Astrocyte (in vitro differentiated cells and primary cell): ENCODE measurements at regions not wholly inside any gene's neighbourhood (a gene's known extent, or its start where the extent isn't known, plus 50 kb on each side); places are given as distances from the start of the nearest gene placed in this dataset.

Source experiments
- DNase-seq: peaks from one replicate; pipeline ENCODE4 v3.0.0-alpha.2; 2010; ENCODE audit warnings: low read depth
- FAIRE-seq: peaks from 2 replicates; lab custom pipeline; 2011; peaks lifted over from hg19 to GRCh38; lab: Jason Lieb, UNC
- H2AFZ ChIP-seq: 2 replicates; pipeline ENCODE4 v1.6.0; 2012; ENCODE audit warnings: low read depth, low read length, inconsistent platforms
- H3K27ac ChIP-seq: 2 replicates; pipeline ENCODE4 v1.5.1; 2011; ENCODE audit warnings: low read depth, low read length, inconsistent platforms
- H3K27me3 ChIP-seq: 2 replicates; pipeline ENCODE4 v1.6.0; 2011; ENCODE audit warnings: low read length, inconsistent platforms; ENCODE audit not compliant: insufficient read depth
- H3K36me3 ChIP-seq: 2 replicates; pipeline ENCODE4 v1.5.1; 2011; ENCODE audit warnings: low read length, inconsistent platforms; ENCODE audit not compliant: insufficient read depth
- H3K4me1 ChIP-seq: 2 replicates; pipeline ENCODE4 v1.5.1; 2011; ENCODE audit warnings: low read length, inconsistent platforms; ENCODE audit not compliant: insufficient read depth
- H3K4me2 ChIP-seq: 2 replicates; pipeline ENCODE4 v1.6.0; 2012; ENCODE audit warnings: low read length, inconsistent platforms
- H3K4me3 ChIP-seq: 2 replicates; pipeline ENCODE4 v1.5.1; 2011; ENCODE audit warnings: low read depth, mild to moderate bottlenecking, low read length, inconsistent platforms; ENCODE audit not compliant: insufficient read depth
- H3K79me2 ChIP-seq: 2 replicates; pipeline ENCODE4 v1.6.0; 2012; ENCODE audit warnings: mild to moderate bottlenecking, low read length, inconsistent platforms; ENCODE audit not compliant: insufficient read depth
- H3K9ac ChIP-seq: 2 replicates; pipeline ENCODE4 v1.6.0; 2012; ENCODE audit warnings: mild to moderate bottlenecking, low read length, inconsistent platforms
- H3K9me3 ChIP-seq: 2 replicates; pipeline ENCODE4 v1.5.1; 2012; ENCODE audit warnings: low read depth, mild to moderate bottlenecking, low read length, inconsistent platforms; ENCODE audit not compliant: insufficient read depth
- H4K20me1 ChIP-seq: 2 replicates; pipeline ENCODE4 v1.6.0; 2012; ENCODE audit warnings: low read length, inconsistent platforms; ENCODE audit not compliant: insufficient read depth
- H3K27ac Mint-ChIP-seq: one replicate; pipeline ENCODE4 v1.8.0; 2021; ENCODE audit warnings: mild to moderate bottlenecking, mixed read lengths; ENCODE audit not compliant: unreplicated experiment
- H3K27me3 Mint-ChIP-seq: one replicate; pipeline ENCODE4 v1.8.0; 2021; ENCODE audit warnings: low read depth, mixed read lengths; ENCODE audit not compliant: unreplicated experiment
- H3K36me3 Mint-ChIP-seq: one replicate; pipeline ENCODE4 v1.8.0; 2021; ENCODE audit warnings: low read depth, mixed read lengths; ENCODE audit not compliant: unreplicated experiment
- H3K4me1 Mint-ChIP-seq: one replicate; pipeline ENCODE4 v1.8.0; 2021; ENCODE audit warnings: low read depth, mixed read lengths; ENCODE audit not compliant: unreplicated experiment
- H3K4me3 Mint-ChIP-seq: one replicate; pipeline ENCODE4 v1.8.0; 2021; ENCODE audit warnings: mild to moderate bottlenecking, moderate library complexity, mixed read lengths; ENCODE audit not compliant: unreplicated experiment
- H3K9me3 Mint-ChIP-seq: one replicate; pipeline ENCODE4 v1.8.0; 2021; ENCODE audit warnings: mild to moderate bottlenecking, mixed read lengths; ENCODE audit not compliant: unreplicated experiment
- EZH2 ChIP-seq: IDR thresholded peaks from 2 replicates; pipeline ENCODE4 v1.6.1; 2012; ENCODE audit warnings: mild to moderate bottlenecking, low read length, inconsistent platforms; ENCODE audit not compliant: insufficient read depth
- TF ChIP-seq, protein P1 (sequence below): IDR thresholded peaks from 2 replicates; pipeline ENCODE4 v1.5.1; 2011; ENCODE audit warnings: low read depth, mild to moderate bottlenecking, inconsistent platforms, low read length, moderate library complexity; ENCODE audit not compliant: insufficient read depth

DNA sequence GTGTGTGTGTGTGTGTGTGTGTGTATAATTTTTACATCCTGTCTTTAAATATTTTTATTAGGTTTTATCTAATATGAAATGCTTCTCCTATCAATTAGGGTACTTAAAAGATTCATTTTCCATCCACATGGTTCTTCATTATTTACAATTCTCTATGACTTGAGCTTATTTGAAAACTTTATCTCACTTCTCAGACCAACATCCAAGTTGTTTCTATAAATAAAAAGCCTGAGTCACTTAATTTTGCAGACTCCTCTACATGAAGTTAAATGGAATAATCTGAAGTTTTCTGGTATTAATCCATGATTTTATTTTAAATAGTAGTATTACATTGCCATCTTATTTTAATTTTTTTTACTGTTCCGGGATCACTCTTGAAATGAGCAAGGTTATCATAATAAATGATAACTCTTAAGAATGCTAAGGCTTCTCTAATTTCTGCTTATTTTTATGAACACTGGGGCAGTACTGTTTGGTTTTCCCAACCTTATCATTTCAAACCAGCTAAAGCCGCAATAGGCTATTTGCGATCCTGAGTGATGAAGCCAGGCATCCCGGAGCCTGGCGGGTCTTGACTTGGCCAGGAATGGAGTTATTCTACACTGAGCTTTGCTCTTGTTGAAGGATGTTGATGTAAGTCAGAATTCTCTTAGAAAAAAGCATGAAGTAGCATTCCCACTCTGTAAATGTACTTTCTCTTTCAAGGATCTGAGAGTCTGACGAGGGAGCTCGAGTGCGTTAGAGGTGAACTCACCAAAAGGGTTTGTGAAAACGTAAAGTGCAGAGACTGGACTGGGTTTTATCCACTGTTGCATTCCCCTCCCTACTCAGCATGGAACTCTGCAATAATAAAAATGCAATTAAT lies 220.2 kb upstream of the LRTM1 start:
- Histone ChIP-seq H3K36me3 (no peaks in the 10 kb centered on the region), H3K27me3 (no peaks in the 10 kb centered on the region), H3K9ac (peak overlapping the region; percentile 15), H3K79me2 (no peaks in the 10 kb centered on the region), H2AFZ (peak overlapping the region; percentile 13), H3K4me1 (peaks cover 33% of the 10 kb centered on the region), H3K4me2 (peak overlapping the region; percentile 32), H4K20me1 (no peaks in the 10 kb centered on the region), H3K4me3 (no peak overlapping the region), H3K9me3 (no peaks in the 10 kb centered on the region), H3K27ac (peak overlapping the region; percentile 39)
- no peaks in the 10 kb centered on the region for H3K4me1 Mint-ChIP-seq
- H3K27me3 Mint-ChIP-seq, result peaks cover 9% of the 10 kb centered on the region
- TF ChIP-seq, protein P1, sequence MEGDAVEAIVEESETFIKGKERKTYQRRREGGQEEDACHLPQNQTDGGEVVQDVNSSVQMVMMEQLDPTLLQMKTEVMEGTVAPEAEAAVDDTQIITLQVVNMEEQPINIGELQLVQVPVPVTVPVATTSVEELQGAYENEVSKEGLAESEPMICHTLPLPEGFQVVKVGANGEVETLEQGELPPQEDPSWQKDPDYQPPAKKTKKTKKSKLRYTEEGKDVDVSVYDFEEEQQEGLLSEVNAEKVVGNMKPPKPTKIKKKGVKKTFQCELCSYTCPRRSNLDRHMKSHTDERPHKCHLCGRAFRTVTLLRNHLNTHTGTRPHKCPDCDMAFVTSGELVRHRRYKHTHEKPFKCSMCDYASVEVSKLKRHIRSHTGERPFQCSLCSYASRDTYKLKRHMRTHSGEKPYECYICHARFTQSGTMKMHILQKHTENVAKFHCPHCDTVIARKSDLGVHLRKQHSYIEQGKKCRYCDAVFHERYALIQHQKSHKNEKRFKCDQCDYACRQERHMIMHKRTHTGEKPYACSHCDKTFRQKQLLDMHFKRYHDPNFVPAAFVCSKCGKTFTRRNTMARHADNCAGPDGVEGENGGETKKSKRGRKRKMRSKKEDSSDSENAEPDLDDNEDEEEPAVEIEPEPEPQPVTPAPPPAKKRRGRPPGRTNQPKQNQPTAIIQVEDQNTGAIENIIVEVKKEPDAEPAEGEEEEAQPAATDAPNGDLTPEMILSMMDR, result no peak
- no peak for TF ChIP-seq EZH2
- no peaks in the 10 kb centered on the region for H3K36me3 Mint-ChIP-seq
- FAIRE-seq (no peak), DNase-seq (no peak)
- H3K9me3 Mint-ChIP-seq, result no peaks in the 10 kb centered on the region
- H3K27ac Mint-ChIP-seq, result no peak overlapping the region
- H3K4me3 Mint-ChIP-seq, result no peak overlapping the region

DNA sequence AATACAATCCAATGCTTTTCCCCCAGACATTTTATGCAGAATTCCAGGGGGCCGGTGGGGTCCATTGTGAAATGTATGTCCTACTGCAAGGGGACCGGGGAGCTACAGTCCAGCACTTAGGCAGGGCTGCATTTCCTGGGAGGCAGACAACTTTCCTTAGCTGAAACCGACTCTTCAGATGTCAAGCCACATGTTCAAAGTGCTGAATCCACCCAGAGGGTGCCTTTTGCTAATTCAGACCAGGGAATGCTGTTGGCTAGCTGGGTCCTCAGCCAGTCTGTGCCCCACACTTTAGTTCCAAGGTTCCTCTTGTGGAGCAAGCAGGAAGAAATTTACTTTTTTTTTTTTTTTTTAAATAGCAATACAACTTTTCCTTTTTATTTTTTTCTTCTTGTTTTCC lies 219.5 kb upstream of the LRTM1 start:
- TF ChIP-seq, protein P1, result no peak
- no peak for TF ChIP-seq EZH2
- H3K27me3 ChIP-seq, result no peaks in the 10 kb centered on the region
- no peak overlapping the region for H3K4me2 ChIP-seq
- peaks cover 33% of the 10 kb centered on the region for H3K4me1 ChIP-seq
- Mint-ChIP-seq H3K27ac (no peak overlapping the region), H3K27me3 (peaks cover 4% of the 10 kb centered on the region), H3K4me1 (no peaks in the 10 kb centered on the region), H3K4me3 (no peak overlapping the region), H3K9me3 (no peaks in the 10 kb centered on the region), H3K36me3 (no peaks in the 10 kb centered on the region)
- H3K4me3 ChIP-seq, result no peak overlapping the region
- H3K27ac ChIP-seq, result peak overlapping the region; percentile 22
- H3K79me2 ChIP-seq, result no peaks in the 10 kb centered on the region
- no peaks in the 10 kb centered on the region for H4K20me1 ChIP-seq
- H2AFZ ChIP-seq, result no peak overlapping the region
- no peak for DNase-seq
- H3K9me3 ChIP-seq, result no peaks in the 10 kb centered on the region
- no peak overlapping the region for H3K9ac ChIP-seq
- no peaks in the 10 kb centered on the region for H3K36me3 ChIP-seq
- FAIRE-seq, result no peak

DNA sequence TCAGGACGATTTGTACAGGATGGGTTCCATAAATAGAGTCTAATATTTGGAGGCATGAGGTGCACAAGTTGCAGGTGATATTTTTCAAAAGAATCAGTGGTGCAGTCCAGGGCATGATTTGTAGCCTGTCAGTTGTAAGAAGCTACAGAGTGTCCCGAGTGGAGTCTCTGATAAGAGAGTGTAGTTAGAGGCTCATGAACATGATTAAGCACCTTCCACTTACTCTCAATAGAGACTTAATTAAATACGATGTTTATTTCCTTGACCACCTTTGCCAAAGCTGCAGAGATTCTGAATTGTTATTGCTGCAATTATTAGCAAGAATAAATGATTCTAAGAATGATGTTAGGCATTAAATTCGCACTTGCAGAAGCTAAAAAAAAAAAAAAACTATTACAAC lies 218.4 kb upstream of the LRTM1 start:
- Histone ChIP-seq H3K4me3 (no peak overlapping the region), H3K9ac (no peak overlapping the region), H3K36me3 (no peaks in the 10 kb centered on the region), H3K4me1 (peaks cover 33% of the 10 kb centered on the region), H3K4me2 (no peak overlapping the region), H3K79me2 (no peaks in the 10 kb centered on the region), H2AFZ (no peak overlapping the region), H3K27me3 (no peaks in the 10 kb centered on the region), H4K20me1 (no peaks in the 10 kb centered on the region), H3K9me3 (no peaks in the 10 kb centered on the region), H3K27ac (no peak overlapping the region)
- DNase-seq (no peak), FAIRE-seq (no peak)
- no peaks in the 10 kb centered on the region for H3K9me3 Mint-ChIP-seq
- H3K27me3 Mint-ChIP-seq, result peaks cover 2% of the 10 kb centered on the region
- H3K27ac Mint-ChIP-seq, result no peak overlapping the region
- TF ChIP-seq, protein P1, result no peak
- TF ChIP-seq EZH2, result no peak
- H3K4me3 Mint-ChIP-seq, result no peak overlapping the region
- H3K36me3 Mint-ChIP-seq, result no peaks in the 10 kb centered on the region
- H3K4me1 Mint-ChIP-seq, result no peaks in the 10 kb centered on the region
